ENCODE measurements at regions not wholly inside any gene's neighbourhood (a gene's known extent, or its start where the extent isn't known, plus 50 kb on each side); places are given as distances from the start of the nearest gene placed in this dataset.

DNA sequence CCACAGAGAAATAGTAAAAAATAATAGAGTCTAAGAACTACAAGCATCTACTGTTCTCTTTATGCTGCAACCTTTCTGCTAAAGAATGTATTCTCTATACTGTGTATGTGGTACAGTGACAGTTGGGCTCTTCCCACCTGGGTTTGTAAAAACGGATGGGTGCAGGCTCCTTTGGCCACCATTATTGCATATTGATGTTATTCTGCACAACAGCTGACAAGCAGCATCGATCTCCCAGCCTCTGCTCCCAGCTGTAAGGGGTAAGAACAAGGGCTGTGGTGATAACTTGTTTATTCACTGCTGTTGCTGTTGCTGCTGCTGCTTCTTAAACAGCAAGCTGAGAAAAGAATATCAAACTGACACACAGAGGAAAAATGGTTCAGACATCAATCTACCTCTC is 56.1 kb downstream of the KCNRG start:
- no peak for DNase-seq

DNA sequence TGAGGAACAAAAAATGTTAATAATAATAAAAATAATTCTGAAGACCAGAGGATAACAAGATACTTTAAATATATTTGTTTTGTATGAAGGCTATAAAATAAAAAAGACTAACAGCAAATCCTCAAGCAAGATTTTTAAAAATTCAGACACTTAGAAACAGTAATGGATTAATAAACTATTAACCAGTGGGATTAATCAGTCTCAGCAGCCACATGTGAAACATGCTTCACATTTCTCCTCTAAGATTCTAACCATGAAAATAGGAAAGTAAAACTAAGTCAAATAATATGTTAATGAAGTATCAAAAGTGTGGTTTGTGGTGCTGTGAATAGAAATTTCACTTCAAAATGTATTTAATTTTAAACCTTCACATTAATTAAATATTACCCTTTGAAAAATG is 57.4 kb downstream of the KCNRG start:
- no peak for DNase-seq

DNA sequence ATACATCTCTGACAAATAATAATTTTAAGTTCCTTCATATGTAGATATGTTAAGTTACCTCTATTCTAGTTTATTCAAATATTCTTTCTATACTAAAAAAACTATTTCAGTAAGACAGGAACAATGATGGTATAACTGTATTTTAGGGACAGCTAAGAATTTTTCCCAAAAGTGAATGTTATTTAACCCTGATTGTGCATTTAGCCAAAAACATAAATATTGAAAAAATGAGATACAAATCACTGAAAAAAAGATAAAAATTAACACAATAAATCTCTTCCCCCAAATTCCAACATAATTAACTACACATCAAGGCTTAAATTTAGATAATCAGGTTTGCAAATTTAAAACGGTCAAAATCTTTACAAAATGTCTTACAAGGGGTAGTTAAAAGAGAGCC is 58.1 kb downstream of the KCNRG start:
- no peak for DNase-seq

DNA sequence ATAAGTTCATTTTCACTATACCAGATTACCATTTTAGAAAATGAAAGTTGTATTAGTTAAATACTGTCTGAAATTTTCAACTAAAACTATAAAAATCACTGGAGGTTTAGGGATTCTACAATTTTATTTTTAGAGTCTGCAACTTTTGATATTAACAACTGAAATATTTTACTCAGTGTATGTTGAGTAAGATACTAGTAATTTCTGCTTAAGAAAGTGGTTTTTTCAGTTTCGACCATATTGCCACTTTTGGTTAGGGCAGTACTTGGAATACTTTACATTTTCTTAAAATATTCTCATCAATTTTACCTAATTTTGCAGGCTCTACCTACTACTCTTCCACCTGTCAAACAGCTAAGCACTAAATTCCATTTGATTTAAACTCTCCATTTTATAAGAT is 59.6 kb downstream of the KCNRG start:
- DNase-seq = no peak

DNA sequence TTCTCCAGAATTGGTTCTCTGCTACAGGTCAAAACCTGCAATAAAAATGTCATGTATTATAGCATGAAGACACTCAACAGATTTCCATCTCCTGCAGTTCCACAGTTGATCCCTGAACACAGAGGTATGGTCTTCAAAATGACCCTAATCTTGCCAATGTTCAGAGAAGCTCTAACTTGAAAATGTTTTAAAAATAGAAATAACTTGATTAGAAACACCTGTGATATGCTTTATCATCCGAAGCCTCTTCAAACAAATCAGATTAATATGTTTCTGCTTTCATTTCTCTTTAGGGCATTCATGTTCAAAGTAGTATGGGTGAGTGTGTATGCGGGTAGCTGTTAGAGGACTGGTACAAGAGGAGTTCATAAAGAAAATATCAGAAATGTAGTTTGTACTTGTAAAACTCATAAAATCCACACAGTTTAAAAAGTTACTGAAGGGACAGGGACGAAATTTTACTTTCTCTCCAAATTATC is 60.4 kb downstream of the KCNRG start:
- no peak for DNase-seq

DNA sequence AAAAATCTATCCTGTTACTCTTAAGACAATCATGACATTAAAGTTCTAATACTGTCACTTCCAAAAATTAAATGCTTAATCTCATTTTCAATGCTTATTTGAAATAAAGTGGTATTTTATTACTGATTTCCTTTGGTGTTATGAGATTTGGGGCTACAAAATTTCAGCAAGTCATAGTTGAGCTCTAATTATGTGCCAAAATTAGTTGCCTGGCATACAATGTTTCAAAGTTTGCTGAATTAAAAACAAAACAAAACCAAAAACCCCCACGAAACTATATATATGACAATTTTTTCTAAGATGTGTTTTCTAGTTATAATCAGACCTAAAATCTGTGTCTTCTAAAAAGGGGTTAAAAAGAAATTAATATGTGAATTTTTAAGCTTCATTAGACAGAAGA is 62.2 kb downstream of the KCNRG start:
- no peak for DNase-seq

DNA sequence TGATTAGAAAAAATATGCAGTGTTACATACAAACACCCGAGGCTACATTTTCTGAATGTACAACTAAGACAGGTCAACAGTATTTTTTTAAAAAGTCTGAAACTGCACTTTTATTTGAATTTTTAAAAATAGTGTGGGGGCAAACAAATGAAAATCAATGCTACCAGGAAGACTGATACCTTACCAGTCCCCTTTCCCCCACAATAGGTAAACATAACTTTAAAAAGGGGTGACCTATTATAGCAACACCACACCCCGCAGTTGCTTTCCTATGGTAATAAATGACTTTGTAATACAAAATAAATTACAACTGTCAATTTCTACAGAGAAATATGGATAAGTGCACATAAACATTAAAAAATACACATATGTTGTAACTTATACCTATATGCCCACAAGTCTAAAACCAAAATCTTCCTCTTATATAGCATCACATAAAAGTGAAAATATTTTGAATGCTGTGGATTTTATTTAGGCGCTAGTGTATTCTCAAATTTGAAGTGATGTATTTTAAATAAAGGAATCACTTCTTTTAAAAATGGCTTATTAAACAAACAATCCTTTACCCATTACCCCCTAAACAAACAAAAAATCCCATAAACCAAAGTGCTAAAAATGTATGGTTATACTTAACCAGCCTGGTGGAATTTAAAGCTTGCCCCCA is 63.1 kb downstream of the KCNRG start:
- DNase-seq = no peak

DNA sequence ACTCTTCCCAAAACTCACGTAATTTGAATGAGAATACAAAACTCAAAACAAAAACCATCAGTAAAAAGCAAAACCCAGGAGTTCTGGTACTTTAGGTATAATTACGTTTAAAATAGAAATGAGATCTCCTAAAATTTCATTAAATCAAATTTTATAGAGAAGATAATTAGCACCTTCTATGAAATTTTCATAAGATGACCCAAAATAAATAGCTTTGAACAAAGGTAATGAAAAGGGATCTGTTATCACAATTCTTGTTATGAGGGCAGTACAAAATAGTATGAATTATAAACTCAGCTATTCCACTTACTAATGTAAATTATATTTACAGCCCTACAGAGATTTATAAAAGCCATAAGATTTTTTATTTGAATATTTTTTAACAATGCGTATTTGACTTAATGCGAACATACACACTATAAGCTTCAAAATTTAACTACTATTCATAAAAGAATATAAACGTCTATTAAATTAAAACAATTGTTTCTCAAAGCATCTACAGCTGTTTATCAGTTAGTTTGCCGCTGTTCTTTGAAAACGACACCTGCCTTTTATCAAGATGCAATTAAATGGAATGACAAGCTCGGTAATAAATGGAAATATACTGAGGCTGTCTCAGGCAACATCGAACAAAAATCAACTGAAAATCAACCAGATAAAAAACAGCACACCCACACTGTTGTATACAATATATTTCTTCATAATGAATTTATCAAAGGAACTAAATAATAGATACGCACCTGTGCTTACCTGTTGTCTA is 63.8 kb downstream of the KCNRG start:
- no peak for DNase-seq

DNA sequence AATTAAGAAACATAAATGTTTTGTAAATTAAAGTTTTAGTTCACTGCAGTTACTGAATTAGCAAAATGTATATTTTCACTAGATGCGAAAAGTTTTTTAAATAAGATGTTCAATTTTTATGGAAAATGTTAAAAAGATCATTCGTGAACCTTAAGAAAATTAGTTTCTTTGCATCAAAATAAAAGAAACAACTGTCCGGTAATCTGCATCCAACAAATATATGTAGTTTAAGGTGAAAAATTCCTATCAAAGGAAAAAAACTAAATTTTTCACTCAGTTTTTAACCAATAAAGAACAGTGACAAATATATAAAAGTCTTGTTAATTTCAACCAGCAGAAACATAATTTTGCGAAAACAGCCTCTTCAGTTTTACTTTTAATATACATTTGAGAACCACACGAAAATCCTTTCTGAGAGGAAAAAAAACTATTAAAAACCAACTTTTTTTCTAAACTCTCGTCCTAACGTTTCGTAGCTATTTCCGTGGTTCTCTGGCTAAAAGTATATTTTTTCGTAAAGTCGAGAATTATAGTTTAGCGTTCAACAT is 64.5 kb downstream of the KCNRG start:
- no peak for DNase-seq

DNA sequence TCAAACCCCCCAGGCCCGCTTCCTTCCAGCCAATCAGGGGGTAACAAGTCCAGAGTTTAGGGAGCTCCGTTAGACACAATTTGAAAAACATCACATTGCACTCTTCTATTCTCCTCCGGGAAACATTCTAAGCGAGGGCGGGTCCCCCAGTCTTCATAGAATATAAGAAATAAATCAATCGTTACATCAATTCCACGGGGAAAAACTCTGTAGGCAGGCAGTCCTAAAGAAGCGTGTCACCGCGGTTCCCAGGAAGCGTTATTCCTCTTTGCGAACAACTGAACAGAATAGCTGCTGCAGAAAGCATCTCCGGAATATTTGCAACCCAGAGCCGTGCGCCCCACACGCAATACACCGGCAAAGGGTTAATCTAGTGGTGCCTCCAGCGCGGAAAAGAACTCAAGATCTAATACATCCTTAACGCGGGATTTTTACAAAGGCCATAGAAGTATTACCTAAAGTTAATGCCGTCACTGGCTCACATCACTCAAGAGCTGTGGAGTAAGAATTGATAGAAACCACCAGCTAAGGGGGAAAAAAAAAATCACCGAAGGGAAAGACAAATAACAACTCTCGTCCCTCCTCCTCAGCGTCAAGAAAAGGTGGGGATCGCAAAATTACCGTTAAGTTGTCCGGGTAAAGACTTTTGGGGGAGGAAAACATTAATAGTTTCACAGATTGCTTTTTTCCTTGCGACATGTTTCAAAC is 65.1 kb downstream of the KCNRG start:
- peak; percentile 50 for DNase-seq

DNA sequence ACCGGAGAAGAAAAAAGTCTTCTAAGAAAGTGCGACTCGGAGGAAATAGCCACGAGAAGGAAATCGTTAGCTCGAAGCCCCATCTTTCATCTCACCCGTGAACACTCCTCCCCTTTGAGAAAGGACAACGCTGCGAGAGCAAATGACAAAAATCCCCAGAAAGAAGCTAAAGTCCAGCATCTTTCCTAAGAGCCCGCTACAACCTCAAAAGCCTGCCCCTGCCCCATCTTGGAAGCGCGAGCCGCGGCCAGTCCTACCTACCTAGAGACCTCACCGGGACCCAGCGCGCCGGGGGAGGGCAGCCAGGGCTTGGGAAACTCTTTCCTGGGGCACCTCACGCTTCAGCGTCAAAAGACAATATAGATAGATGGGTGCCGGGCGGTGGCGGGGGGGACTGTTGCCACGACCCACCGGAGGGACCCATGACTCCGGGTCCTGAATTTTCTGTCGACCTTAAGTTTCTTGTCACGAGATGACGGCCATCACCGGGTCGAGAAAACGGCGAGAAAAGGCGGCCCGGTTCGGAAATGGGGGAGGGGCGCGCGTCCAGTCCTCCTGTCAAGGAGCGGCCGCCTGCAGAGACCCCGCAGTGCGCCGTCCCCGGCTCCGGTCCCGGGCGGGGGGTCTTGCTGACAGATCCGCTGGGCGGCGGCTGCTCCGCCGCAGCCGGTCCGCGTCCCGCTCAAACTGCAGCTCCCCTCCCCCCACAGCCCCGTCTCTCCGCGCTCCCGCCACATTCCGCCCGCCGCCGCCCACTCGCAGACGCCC is 65.9 kb downstream of the KCNRG start:
- DNase-seq = peak; percentile 38

DNA sequence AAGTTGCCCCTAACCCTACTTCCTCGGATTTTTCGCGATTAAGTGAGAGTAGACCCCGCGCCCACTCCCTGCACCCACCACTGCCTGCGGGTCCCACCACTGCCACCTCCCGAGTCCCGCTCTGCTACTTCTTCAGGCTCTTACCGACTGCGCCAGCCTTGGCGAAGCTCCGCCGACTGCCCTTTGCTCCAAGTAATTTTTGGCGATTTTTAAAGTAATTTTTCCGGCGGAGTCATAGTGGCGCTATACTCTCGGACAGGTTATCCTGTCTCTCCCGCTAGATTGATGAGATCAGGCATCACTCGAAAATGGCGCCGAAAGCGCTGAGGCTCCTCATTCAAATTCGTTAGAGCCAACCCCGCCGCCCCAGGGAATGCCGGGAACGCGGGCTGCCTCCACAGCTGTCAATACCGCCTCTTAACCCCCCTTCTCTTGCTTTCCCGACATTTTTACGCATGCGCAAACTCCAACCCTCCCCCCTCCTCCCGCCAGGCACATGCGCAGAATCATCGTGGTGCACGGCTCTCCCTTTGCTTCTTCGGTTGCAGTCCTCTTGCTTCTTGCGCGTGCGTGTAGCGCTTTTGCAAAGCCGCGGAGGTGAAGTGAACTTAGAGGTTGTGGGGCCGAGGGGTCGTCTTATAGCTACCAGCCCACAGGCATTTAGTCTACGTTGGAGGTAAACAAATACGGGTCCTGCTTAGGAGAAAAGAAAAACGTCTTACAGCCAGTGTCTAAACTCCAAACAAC is 66.6 kb downstream of the KCNRG start:
- DNase-seq = peak; percentile 99

DNA sequence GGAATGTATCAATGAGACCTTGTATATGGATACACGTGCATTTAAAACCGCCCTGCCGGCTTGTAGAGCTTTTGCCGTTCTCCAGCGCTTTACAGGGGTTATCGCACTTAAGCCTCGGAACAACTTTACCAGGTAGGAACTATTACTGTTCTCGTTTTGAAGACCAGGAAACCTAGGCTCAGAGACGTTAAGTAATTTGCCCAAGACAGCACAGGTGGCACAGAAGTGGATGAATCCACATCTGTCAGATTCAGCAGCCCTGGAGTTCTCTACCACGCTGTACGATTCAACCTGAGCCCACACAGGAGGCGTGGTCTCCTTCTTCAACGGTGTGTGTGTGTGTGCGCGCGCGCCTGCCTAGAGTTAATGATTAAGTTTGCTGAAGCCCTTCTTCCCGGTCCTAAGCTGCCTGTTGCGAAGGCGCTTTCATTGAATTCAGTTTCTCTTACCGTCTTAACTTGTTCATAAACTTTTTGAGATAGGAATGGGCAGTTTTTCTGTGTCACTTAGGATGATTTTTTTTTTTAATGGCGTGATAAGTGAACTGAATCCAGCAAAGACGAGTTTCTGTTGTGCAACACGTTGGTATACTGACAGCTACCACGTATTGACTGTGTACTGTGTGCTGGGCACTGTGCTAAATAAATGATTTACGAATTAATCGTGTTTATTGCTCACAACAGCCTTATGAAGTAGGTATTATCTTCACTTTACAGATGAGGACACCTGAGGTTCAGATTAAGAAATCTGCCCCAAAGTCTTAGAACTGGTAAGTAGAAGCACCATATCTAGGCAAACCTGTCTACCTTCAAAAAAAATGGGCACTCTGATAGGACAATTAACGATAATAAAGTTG is 67.4 kb downstream of the KCNRG start:
- peak; percentile 78 for DNase-seq

DNA sequence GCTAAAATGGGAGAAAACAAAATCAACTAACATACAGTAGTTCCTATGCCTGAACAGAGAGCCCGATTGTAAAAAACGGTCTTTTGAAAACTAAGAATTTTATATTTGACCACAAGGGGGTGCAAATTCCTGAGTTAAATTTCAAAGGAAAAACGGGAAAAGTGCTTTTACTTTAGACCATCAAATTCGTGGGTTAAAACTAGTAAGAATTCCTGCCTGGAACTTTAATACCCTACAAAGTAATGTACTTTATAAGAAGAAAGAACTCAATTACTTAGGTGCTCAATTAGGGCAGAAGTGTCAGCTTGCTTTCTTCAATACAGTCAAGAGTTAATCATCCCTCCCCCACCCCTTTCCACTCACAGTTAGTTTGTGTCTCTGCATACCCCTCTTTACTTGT is 69.8 kb downstream of the KCNRG start:
- peak; percentile 63 for DNase-seq

DNA sequence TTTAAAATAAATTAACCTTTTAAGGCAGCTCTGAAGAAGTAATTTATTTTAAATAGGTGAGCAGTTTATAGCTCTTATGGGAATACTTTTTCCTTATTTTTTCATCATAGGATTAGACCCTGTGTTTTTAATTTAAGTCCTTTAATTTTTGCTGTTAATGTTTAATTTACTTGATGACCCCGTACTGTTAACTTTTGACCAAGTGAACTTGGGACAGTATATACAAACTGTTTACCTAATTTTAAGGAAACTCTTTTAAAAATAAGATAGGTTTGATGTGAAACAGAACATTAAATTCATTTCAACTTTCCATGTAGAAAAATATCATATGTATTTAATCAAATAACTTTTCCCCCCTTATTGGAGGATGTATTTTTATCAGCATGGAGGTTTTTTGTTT is 74.4 kb downstream of the KCNRG start:
- no peak for DNase-seq

DNA sequence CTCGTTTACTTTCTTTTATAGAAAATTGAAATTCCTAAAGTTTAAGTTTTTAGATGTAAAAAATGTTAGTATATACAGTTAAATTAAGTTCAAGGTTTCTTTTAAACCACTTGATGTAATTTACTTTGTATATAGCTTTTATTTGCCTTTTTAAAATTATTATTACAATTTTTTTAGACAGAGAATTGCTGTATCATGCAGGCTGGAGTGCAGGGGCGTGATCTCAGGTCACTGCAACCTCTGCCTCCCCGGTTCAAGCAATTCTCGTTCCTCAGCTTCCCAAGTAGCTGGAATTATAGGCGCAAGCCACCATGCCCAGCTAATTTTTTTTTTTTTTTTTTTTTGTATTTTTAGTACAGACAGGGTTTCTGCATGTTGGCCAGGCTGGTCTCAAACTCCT is 75.0 kb downstream of the KCNRG start:
- no peak for DNase-seq

DNA sequence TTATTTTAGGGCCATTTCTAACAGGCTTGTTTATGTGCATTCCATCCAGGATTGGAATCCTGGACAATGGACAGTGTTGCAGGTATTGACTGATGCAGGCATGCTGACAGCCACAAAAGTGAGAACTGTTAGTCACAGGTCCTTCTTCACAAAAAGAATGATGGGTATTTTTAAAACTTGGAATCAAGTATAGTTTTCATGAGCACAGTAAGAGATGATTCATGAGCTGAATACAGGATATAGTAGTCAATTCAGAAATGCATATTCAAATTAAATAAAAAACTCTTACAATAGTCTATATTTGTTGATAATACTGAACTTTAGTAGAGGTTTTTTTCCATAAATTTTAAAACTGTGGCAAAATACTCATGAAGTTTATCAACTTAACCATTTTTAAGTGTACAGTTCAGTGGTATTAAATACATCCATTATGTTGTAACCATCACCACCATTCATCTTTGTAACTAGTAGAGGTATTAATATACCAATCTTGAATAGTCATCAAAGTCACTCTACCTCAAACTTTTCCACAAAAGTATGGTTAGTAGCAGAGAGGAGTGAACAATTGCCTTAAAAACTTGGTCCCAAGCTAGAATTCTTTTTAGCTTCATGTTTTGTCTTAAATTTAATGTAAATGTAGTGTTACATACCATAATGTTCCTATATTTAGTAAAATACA is 79.5 kb downstream of the KCNRG start:
- peak; percentile 24 for DNase-seq

DNA sequence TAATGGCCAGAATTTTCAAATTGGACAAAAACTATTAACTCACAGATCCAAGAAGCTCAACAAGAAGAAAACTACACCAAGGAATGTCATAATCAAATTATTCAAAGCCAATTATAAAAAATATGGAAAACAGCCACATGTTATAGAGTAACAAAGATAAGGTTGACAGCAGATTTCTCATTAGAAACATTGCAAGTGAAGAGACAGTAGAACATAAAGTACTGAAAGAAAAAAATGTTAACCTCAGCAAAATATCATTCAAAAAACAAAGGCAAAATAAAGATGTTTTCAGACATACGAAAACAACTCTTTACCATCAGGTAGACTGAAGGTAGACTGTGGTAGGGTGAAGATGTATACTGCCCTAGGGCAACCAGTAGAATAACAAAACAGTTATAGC is 83.4 kb downstream of the KCNRG start:
- no peak for DNase-seq

DNA sequence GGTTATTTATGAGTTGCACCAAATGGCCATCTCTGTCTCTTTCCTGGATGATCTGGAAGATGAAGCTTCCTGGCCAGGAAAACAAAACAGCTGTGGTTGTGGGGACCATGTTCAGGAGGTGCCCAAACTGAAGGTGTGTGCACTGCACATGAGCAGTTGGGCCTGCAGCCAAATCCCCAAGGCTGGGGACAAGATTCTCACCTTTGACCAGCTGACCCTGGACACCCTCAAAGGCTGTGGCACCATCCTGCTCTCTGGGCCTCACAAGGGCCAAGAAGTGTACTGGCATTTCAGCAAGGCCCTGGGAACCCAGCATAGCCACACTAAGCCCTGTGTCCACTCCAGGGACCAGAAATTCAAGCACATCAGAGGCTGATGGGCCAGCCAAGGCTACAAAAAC is 84.2 kb downstream of the KCNRG start:
- no peak for DNase-seq

DNA sequence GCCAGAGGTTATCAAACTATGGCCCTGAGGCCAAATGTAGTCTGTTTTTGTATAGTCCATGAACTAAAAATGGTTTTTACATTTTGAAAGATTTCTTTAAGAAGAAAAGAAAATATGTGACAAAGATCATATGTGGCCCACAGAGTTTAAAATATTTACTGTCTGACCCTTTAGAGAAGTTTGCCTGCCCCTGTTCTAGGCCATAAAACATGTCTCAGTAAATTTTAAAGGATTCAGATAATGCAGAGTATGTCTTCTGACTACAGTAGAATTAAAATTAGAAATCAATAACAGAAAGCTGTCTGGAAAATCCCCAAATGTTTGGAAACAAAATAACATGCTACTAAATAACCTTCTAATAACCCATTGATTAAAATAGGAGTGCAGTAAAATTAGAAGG is 86.3 kb downstream of the KCNRG start:
- no peak for DNase-seq

DNA sequence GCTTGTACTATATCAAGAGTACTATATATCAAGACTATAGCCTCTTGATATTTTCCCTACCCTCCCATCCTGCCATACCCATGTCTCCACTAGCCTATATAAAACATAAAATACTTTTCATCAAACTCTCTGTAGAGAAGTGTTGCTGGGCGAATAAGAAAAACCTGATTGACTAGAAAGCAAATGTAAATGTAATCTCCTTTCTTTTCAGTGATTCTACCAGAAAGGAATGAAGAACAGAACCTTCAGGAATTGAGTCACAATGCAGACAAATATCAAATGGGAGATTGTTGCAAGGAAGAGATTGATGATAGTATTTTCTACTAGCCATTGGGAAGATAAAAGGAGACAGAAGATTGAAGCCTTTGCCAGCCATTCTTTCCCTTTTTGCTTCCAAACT is 89.2 kb downstream of the KCNRG start:
- peak; percentile 20 for DNase-seq

All from fibroblast of skin of right quadriceps (primary cell).